H1 (cell line): ENCODE measurements at regions not wholly inside any gene's neighbourhood (a gene's known extent, or its start where the extent isn't known, plus 50 kb on each side); places are given as distances from the start of the nearest gene placed in this dataset.
"Not testable (repeated sequence)": the region's sequence is repeated elsewhere in the genome, so short reads cannot be mapped to it uniquely, and the experiment has no call there.

Experiments used
- BACH1 ChIP-seq: IDR thresholded peaks from 2 replicates; pipeline ENCODE4 v1.6.1; 2012; ENCODE audit warnings: low read length, improper control_type of control experiment
- CEBPB ChIP-seq: IDR thresholded peaks from 2 replicates; pipeline ENCODE4 v1.6.1; 2012; ENCODE audit warnings: low read depth, low read length
- CTCF ChIP-seq, 3 experiments: IDR thresholded peaks; 1 replicate in 2 of 3; 2 replicates in 1 of 3; pipeline versions ENCODE4 v1.5.1 to v1.6.1; 2011; ENCODE audit warnings: low read length in 3 of 3, mild to moderate bottlenecking in 3 of 3, inconsistent platforms in 2 of 3, low read depth in 1 of 3, moderate library complexity in 1 of 3; ENCODE audit not compliant: insufficient read depth in 1 of 3; ENCODE audit errors: control extremely low read depth in 1 of 3
- EP300 ChIP-seq, 2 experiments: IDR thresholded peaks; 1 replicate in 1 of 2; 2 replicates in 1 of 2; pipeline ENCODE4 v1.6.1; 2011 to 2012; ENCODE audit warnings: low read depth in 2 of 2, low read length in 2 of 2, mild to moderate bottlenecking in 2 of 2, borderline replicate concordance in 1 of 2, inconsistent platforms in 1 of 2, moderate library complexity in 1 of 2
- EZH2 ChIP-seq: fragments of 200-600 bp; sonication (generic); IDR thresholded peaks from 2 replicates; pipeline ENCODE4 v1.7.1; 2012; ENCODE audit warnings: low read depth, mild to moderate bottlenecking, moderate library complexity, low read length, inconsistent platforms; ENCODE audit not compliant: severe bottlenecking
- JUND ChIP-seq: IDR thresholded peaks from 2 replicates; pipeline ENCODE4 v1.6.1; 2011; ENCODE audit warnings: mild to moderate bottlenecking, improper control_type of control experiment, low read length
- POLR2A ChIP-seq, 2 experiments: IDR thresholded peaks; 1 replicate in 1 of 2; 2 replicates in 1 of 2; pipeline ENCODE4 v1.6.1; 2011; ENCODE audit warnings: low read depth in 2 of 2, low read length in 2 of 2, mild to moderate bottlenecking in 2 of 2; ENCODE audit errors: control extremely low read depth in 1 of 2
- POLR2AphosphoS5 ChIP-seq: IDR thresholded peaks from 2 replicates; pipeline ENCODE4 v1.6.1; 2011; ENCODE audit warnings: low read depth, low read length
- SIN3A ChIP-seq, 2 experiments: IDR thresholded peaks in 1 of 2; conservative IDR thresholded peaks in 1 of 2; 2 replicates each; pipeline ENCODE4 v1.6.1; 2011 to 2012; ENCODE audit warnings: low read length in 2 of 2, improper control_type of control experiment in 1 of 2, low read depth in 1 of 2, mild to moderate bottlenecking in 1 of 2
- TAF1 ChIP-seq: IDR thresholded peaks from 2 replicates; pipeline ENCODE4 v1.6.1; 2011; ENCODE audit warnings: mild to moderate bottlenecking, low read depth, low read length
- TBP ChIP-seq: IDR thresholded peaks from 2 replicates; pipeline ENCODE4 v1.6.1; 2011; ENCODE audit warnings: low read depth, low read length, improper control_type of control experiment
- YY1 ChIP-seq: IDR thresholded peaks from 2 replicates; pipeline ENCODE4 v1.6.1; 2011; ENCODE audit warnings: low read depth, mild to moderate bottlenecking, low read length

DNA sequence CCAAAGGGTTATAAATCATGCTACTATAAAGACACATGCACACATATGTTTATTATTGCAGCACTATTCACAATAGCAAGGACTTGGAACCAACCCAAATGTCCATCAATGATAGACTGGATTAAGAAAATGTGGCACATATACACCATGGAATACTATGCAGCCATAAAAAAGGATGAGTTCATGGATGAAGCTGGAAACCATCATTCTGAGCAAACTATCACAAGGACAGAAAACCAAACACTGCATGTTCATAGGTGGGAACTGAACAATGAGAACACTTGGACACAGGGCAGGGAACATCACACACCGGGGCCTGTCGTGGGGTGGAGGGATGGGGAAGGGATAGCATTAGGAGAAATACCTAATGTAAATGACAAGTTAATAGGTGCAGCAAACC, 322.1 kb downstream of the RPLP1 start:
- not testable (repeated sequence) for TF ChIP-seq YY1; JUND; CTCF (IDR thresholded peaks at IDR 0.05; ENCODE audit: control extremely low read depth in 1 of 3, insufficient read depth in 1 of 3, low read depth in 1 of 3, low read length in 3 of 3); TAF1; SIN3A (conservative IDR thresholded peaks at IDR 0.05 in 1 of 2, IDR thresholded peaks at IDR 0.05 in 1 of 2; ENCODE audit: low read depth in 1 of 2, low read length in 2 of 2); CEBPB; POLR2A (IDR thresholded peaks at IDR 0.05; ENCODE audit: control extremely low read depth in 1 of 2, low read depth in 2 of 2, low read length in 2 of 2); BACH1; POLR2AphosphoS5; EP300 (IDR thresholded peaks at IDR 0.05; ENCODE audit: borderline replicate concordance in 1 of 2, low read depth in 2 of 2, low read length in 2 of 2); TBP; EZH2
